SK-N-SH treated with all-trans-retinoic acid at 6 μM for 48 hours (cell line): ENCODE measurements at regions not wholly inside any gene's neighbourhood (a gene's known extent, or its start where the extent isn't known, plus 50 kb on each side); places are given as distances from the start of the nearest gene placed in this dataset.

Experiments
- ATAC-seq: fragments of 200-7000 bp; cut with Tn5 transposase; 3 replicates; pipeline ENCODE4 v1.9.1; 2020; ENCODE audit warnings: mild to moderate bottlenecking, moderate library complexity
- ARNTL ChIP-seq: fragments of 450-650 bp; formaldehyde crosslinking; IDR thresholded peaks from 2 replicates; pipeline ENCODE4 v1.5.0; 2020; ENCODE audit warnings: low read depth, mild to moderate bottlenecking, moderate library complexity, borderline replicate concordance
- BACH2 ChIP-seq: fragments of 250-450 bp; sonication (Bioruptor Pico); IDR thresholded peaks from 2 replicates; pipeline ENCODE4 v1.9.0; 2021; ENCODE audit warnings: mild to moderate bottlenecking, borderline replicate concordance
- CREB5 ChIP-seq: fragments of 250-450 bp; sonication (Bioruptor Pico); IDR thresholded peaks from 2 replicates; pipeline ENCODE4 v1.5.1; 2020; ENCODE audit warnings: low read depth, mild to moderate bottlenecking, moderate library complexity
- CSDC2 ChIP-seq: fragments of 250-450 bp; sonication (Bioruptor Pico); IDR thresholded peaks from 2 replicates; pipeline ENCODE4 v1.5.0; 2020; ENCODE audit warnings: mild to moderate bottlenecking, moderate library complexity
- ESRRG ChIP-seq: fragments of 250-450 bp; sonication (Bioruptor Pico); IDR thresholded peaks from 2 replicates; pipeline ENCODE4 v1.6.1; 2021; ENCODE audit warnings: mild to moderate bottlenecking
- GLIS3 ChIP-seq: fragments of 250-450 bp; sonication (Bioruptor Pico); IDR thresholded peaks from 2 replicates; pipeline ENCODE4 v1.5.0; 2020; ENCODE audit warnings: mild to moderate bottlenecking, moderate library complexity
- ISL1 ChIP-seq: fragments of 250-450 bp; sonication (Bioruptor Pico); IDR thresholded peaks from 2 replicates; pipeline ENCODE4 v2.1.2; 2022; ENCODE audit warnings: mild to moderate bottlenecking, moderate library complexity
- POU6F1 ChIP-seq: fragments of 250-450 bp; sonication (Bioruptor Pico); IDR thresholded peaks from 2 replicates; pipeline ENCODE4 v1.8.0; 2021; ENCODE audit warnings: low read depth, mild to moderate bottlenecking, moderate library complexity, borderline replicate concordance
- PPARA ChIP-seq: fragments of 250-450 bp; sonication (Bioruptor Pico); IDR thresholded peaks from 2 replicates; pipeline ENCODE4 v1.5.0; 2020; ENCODE audit warnings: mild to moderate bottlenecking, borderline replicate concordance
- RARB ChIP-seq: fragments of 250-450 bp; sonication (Bioruptor Pico); IDR thresholded peaks from 2 replicates; pipeline ENCODE4 v1.8.0; 2021; ENCODE audit warnings: mild to moderate bottlenecking, moderate library complexity
- SNAI2 ChIP-seq: fragments of 250-450 bp; sonication (Bioruptor Pico); IDR thresholded peaks from 2 replicates; pipeline ENCODE4 v1.5.0; 2020; ENCODE audit warnings: mild to moderate bottlenecking, moderate library complexity
- TCF4 ChIP-seq: fragments of 250-450 bp; sonication (Bioruptor Pico); IDR thresholded peaks from 2 replicates; pipeline ENCODE4 v1.8.0; 2021; ENCODE audit warnings: mild to moderate bottlenecking, moderate library complexity, borderline replicate concordance
- TOX ChIP-seq: fragments of 250-450 bp; sonication (Bioruptor Pico); IDR thresholded peaks from 2 replicates; pipeline ENCODE4 v1.8.0; 2021; ENCODE audit warnings: mild to moderate bottlenecking, moderate library complexity, borderline replicate concordance
- ZC3H10 ChIP-seq: fragments of 250-450 bp; sonication (Bioruptor Pico); IDR thresholded peaks from 2 replicates; pipeline ENCODE4 v1.5.1; 2021; ENCODE audit warnings: mild to moderate bottlenecking, moderate library complexity
- ZFP3 ChIP-seq: fragments of 250-450 bp; sonication (Bioruptor Pico); IDR thresholded peaks from 2 replicates; pipeline ENCODE4 v1.5.0; 2020; ENCODE audit warnings: mild to moderate bottlenecking, moderate library complexity
- ZFP30 ChIP-seq: fragments of 450-650 bp; formaldehyde crosslinking; IDR thresholded peaks from 2 replicates; pipeline ENCODE4 v1.5.0; 2022; ENCODE audit warnings: mild to moderate bottlenecking, moderate library complexity
- ZNF565 ChIP-seq: fragments of 450-650 bp; formaldehyde crosslinking; conservative IDR thresholded peaks from 2 replicates; pipeline ENCODE4 v1.5.0; 2020; ENCODE audit warnings: low read depth, mild to moderate bottlenecking, moderate library complexity
- ZNF70 ChIP-seq: fragments of 450-650 bp; formaldehyde crosslinking; IDR thresholded peaks from 2 replicates; pipeline ENCODE4 v1.5.0; 2020; ENCODE audit warnings: mild to moderate bottlenecking, moderate library complexity
- ZNF8 ChIP-seq: fragments of 450-650 bp; formaldehyde crosslinking; IDR thresholded peaks from 2 replicates; pipeline ENCODE4 v1.5.0; 2020; ENCODE audit warnings: mild to moderate bottlenecking, moderate library complexity
- TF ChIP-seq, protein P1 (sequence below): fragments of 250-450 bp; sonication (Bioruptor Pico); IDR thresholded peaks from 2 replicates; pipeline ENCODE4 v1.8.0; 2020; ENCODE audit warnings: mild to moderate bottlenecking, moderate library complexity, borderline replicate concordance
- TF ChIP-seq, protein P2 (sequence below): fragments of 250-450 bp; sonication (Bioruptor Pico); IDR thresholded peaks from 2 replicates; pipeline ENCODE4 v1.5.1; 2021; ENCODE audit warnings: mild to moderate bottlenecking, moderate library complexity

GRCh38 chr10:120742373-120742772 is 108.8 kb upstream of the WDR11 start:
- TF ChIP-seq RARB (CRISPR knock-in tag) (no peak), ZNF70 (CRISPR knock-in tag) (no peak), GLIS3 (CRISPR knock-in tag) (no peak)
- no peak for ATAC-seq

DNA sequence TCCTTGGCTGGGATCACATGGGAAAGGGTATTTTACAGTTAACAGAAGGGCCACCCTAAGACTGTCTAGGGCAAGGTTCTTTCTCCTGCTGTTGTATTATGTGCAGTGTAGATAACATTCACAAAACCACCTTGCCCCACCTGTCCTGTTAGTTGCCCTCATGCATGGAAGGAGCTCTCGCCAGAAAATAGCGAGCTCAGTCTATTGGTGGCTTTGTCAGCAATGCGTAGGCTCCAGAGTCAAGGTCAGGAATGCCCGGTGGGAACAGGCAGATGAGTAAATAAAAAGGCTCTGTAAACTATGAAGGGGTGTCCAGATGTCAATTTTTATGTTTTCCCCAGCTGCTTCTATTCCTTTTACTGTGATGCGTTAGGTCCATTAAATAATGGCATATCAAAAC is 107.1 kb upstream of the WDR11 start:
- TF ChIP-seq ZFP30 (CRISPR knock-in tag) (no peak), TCF4 (no peak), ZNF70 (CRISPR knock-in tag) (no peak), PPARA (CRISPR knock-in tag) (no peak), CSDC2 (CRISPR knock-in tag) (no peak), ZFP3 (CRISPR knock-in tag) (no peak), POU6F1 (CRISPR knock-in tag) (no peak), BACH2 (CRISPR knock-in tag) (no peak), ESRRG (CRISPR knock-in tag) (no peak), GLIS3 (CRISPR knock-in tag) (no peak), ZNF8 (CRISPR knock-in tag) (no peak), CREB5 (no peak), RARB (CRISPR knock-in tag) (no peak), ARNTL (CRISPR knock-in tag) (no peak), ZC3H10 (no peak), ZNF565 (CRISPR knock-in tag) (no peak)
- TF ChIP-seq, protein P1, sequence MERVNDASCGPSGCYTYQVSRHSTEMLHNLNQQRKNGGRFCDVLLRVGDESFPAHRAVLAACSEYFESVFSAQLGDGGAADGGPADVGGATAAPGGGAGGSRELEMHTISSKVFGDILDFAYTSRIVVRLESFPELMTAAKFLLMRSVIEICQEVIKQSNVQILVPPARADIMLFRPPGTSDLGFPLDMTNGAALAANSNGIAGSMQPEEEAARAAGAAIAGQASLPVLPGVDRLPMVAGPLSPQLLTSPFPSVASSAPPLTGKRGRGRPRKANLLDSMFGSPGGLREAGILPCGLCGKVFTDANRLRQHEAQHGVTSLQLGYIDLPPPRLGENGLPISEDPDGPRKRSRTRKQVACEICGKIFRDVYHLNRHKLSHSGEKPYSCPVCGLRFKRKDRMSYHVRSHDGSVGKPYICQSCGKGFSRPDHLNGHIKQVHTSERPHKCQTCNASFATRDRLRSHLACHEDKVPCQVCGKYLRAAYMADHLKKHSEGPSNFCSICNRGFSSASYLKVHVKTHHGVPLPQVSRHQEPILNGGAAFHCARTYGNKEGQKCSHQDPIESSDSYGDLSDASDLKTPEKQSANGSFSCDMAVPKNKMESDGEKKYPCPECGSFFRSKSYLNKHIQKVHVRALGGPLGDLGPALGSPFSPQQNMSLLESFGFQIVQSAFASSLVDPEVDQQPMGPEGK (CRISPR knock-in tag), result no peak
- TF ChIP-seq, protein P2, sequence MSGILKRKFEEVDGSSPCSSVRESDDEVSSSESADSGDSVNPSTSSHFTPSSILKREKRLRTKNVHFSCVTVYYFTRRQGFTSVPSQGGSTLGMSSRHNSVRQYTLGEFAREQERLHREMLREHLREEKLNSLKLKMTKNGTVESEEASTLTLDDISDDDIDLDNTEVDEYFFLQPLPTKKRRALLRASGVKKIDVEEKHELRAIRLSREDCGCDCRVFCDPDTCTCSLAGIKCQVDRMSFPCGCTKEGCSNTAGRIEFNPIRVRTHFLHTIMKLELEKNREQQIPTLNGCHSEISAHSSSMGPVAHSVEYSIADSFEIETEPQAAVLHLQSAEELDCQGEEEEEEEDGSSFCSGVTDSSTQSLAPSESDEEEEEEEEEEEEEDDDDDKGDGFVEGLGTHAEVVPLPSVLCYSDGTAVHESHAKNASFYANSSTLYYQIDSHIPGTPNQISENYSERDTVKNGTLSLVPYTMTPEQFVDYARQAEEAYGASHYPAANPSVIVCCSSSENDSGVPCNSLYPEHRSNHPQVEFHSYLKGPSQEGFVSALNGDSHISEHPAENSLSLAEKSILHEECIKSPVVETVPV (CRISPR knock-in tag), result no peak
- TF ChIP-seq, all 23 proteins: peak for 0
- no peak for ATAC-seq

GRCh38 chr10:120746001-120746777 is 105.0 kb upstream of the WDR11 start:
- TF ChIP-seq ZC3H10 (no peak), CREB5 (no peak), PPARA (CRISPR knock-in tag) (no peak), ZNF565 (CRISPR knock-in tag) (no peak), TOX (no peak)
- ATAC-seq, result no peak

GRCh38 chr10:120748519-120748918 is 102.6 kb upstream of the WDR11 start:
- TF ChIP-seq, protein P2 (CRISPR knock-in tag), result no peak
- no peak for TF ChIP-seq ZNF565 (CRISPR knock-in tag)
- no peak for TF ChIP-seq ZFP30 (CRISPR knock-in tag)
- TF ChIP-seq TOX, result no peak
- TF ChIP-seq SNAI2, result no peak
- no peak for TF ChIP-seq ZNF8 (CRISPR knock-in tag)
- TF ChIP-seq ZNF70 (CRISPR knock-in tag), result no peak
- TF ChIP-seq, protein P1 (CRISPR knock-in tag), result no peak
- TF ChIP-seq CSDC2 (CRISPR knock-in tag), result no peak
- no peak for TF ChIP-seq ISL1 (CRISPR knock-in tag)
- no peak for TF ChIP-seq TCF4
- no peak for ATAC-seq
